AG08396 (cell line): ENCODE measurements at regions not wholly inside any gene's neighbourhood (a gene's known extent, or its start where the extent isn't known, plus 50 kb on each side); places are given as distances from the start of the nearest gene placed in this dataset.
"Not testable (repeated sequence)": the region's sequence is repeated elsewhere in the genome, so short reads cannot be mapped to it uniquely, and the experiment has no call there.

Experiments
- DNase-seq: peaks from one replicate; pipeline ENCODE4 v3.0.0; 2012; ENCODE audit warnings: low spot score, mixed read lengths

DNA sequence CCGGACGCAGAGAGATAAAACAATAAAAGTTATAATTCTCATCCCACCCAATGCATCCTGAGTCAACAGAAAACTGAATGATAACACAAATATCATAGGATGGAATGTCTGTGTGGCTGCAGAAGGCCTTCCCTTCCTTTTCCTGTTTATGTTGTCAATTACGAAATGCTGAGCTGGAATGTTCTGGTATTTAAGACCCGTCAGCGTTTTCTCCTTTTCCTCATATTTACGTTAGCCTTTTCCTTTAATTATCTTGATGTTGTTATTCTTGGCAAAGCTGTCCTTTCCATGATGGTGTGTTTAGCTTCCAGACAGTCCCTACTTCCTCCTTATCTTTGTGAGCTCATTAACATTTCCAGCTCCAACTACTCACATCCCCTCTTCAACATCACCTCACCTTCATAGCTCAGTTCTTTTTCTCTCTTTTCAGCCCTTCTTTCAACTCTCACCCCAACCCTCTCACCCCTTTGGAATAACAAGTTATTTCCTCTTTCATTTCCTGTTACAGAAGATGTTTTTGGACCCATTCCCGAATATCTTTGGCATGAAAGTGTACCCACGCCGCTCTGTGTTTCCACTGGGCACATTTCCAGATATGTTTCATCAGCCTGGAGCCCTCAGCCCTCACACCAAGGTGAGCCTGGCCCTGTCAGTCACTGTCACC, 221.6 kb downstream of the NR2F1-AS1 start:
- peak; percentile 54 for DNase-seq

DNA sequence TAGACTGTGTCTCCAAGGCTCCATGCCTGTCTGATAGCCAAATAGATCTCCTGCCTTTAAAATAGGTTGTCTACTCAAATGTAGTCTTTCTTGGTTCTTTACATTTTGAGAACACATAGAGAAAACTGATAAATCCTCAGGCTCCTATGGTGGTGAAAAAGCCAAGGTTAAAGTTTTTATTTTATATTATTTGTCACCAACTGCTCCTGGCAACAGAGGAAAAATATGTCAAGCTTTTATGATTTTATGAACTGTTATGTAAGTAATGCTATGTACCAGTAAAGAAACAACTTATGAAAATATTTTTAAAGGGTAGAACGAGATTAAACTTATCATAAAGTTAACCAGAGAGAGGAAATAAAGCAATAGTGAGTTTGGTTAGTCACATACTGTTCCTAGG, 222.8 kb downstream of the NR2F1-AS1 start:
- no peak for DNase-seq

- DNase-seq = no peak
Observed at GRCh38 chr5:93357686-93358085, 223.3 kb downstream of the NR2F1-AS1 start.

DNA sequence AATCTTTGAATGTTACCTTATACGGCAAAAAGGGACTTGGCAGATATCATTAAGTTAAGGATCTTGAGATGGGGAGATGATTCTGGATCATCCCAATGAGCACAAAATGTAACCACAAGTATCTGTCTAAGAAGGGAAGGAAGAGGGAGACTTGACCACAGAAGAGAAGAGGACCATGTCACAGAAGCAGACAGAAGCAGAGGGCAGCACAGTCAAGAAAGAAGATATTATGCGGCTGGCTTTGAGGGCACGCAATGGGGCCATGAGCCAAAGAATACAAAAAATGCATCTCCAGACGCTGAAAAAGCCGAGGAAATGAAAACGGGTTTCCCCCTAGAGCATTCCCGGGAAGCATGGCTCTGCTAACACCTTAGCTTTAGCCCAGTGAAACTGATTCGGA, 225.3 kb downstream of the NR2F1-AS1 start:
- no peak for DNase-seq

GRCh38 chr5:93352186-93352585, 228.8 kb downstream of the NR2F1-AS1 start:
- DNase-seq = no peak

DNA sequence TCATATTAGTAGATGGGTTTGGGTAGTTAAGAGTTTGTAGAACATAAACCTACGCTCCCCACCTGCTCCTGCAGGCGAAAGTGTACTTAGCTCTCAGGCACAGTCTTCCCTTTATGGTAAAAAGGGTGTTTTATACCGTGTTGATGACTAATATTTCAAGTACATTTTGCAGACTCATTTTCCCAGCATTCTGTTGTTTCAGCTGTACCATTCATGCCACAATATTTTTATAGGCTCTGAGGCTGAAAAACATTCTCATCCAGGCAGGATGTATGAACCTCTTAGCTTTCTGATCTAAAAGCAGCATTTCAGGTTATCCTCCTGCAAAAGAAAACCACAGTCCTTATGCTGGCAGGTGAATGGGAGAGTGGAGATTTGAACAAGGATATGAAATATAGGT, 231.4 kb downstream of the NR2F1-AS1 start:
- DNase-seq = no peak

DNA sequence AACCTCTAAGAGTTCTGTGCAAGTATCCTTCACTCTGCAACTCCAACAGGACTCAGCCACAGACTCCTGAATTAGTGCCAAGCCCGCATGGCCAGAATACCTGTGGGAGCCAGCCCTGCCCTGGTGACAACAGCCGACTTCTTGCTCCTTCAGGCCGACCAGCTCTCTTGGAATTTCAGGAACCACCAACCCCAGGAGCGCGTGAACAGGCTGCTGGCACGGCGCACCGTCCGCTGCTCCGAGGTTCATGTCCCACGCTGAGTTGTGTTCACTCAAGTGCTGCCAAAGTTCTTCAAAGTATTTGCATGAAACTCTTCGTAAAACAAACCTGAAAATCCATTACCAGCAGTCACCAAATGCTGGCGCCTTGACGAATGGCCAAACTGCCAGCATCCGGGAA, 232.8 kb downstream of the NR2F1-AS1 start:
- no peak for DNase-seq

GRCh38 chr5:93346850-93347249, 234.2 kb downstream of the NR2F1-AS1 start:
- not testable (repeated sequence) for DNase-seq

DNA sequence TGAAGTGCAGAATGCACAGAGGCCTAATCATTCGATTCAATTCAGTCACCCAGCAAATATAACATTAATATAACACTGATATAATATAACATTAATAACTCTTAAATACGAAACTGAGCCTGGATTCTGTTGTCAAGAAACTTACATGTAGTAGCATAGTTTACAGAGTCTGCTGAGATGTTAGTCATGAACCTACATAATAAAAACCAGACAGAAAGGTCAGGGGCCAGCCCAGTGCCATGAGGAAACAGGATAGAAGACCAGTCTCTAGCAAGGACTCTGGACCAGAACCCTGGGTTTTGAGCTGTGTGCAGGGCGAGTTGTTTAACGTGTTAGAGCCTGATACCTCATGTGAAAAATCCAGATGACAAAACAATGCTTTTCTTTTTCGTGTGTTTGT, 234.7 kb downstream of the NR2F1-AS1 start:
- no peak for DNase-seq

GRCh38 chr5:93343570-93343969, 237.4 kb downstream of the NR2F1-AS1 start:
- no peak for DNase-seq

GRCh38 chr5:93342563-93343061, 238.4 kb downstream of the NR2F1-AS1 start:
- DNase-seq = no peak

GRCh38 chr5:93340881-93341280, 240.1 kb downstream of the NR2F1-AS1 start:
- no peak for DNase-seq

- no peak for DNase-seq
Observed at GRCh38 chr5:93337138-93337537, 243.9 kb downstream of the NR2F1-AS1 start.

DNA sequence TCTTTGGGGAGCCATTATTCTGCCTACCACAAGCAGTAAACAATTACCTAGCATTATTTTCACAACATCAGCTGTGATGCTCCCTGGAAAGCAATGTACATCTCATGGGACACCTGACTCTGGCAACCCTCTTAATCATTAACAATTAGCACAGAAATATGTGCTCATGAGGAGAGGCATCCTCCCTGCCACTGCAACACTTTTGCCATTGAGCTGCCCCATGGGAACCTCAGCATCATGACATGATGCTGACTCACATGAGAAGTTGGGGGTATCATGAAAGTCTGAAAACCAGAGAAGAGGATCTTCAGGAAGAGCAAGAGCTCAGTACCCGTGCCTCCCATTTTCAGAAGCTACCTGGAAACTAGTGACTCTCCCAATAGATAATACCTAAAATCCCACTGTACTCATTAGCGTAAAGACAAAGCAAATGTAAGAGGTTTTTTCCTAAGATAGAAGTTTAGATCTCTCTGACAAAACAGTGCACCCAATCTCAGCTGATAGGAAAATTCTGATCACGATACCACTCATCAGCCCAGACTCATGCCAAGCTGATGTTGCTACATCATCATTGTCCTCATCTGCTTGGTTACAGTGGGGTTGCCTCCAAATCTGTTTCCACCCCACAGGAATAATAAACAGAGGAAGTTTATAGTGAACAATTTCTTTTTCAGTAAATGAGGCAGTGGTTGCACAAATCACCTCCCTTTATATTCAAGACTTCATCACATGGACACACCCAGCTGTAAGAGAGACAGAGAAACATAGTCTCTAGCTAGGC, 244.5 kb downstream of the NR2F1-AS1 start:
- DNase-seq = peak; percentile 26

- DNase-seq = no peak
Observed at GRCh38 chr5:93331863-93332262, 249.2 kb downstream of the NR2F1-AS1 start.

GRCh38 chr5:93331241-93331640, 249.8 kb downstream of the NR2F1-AS1 start:
- DNase-seq = no peak

DNA sequence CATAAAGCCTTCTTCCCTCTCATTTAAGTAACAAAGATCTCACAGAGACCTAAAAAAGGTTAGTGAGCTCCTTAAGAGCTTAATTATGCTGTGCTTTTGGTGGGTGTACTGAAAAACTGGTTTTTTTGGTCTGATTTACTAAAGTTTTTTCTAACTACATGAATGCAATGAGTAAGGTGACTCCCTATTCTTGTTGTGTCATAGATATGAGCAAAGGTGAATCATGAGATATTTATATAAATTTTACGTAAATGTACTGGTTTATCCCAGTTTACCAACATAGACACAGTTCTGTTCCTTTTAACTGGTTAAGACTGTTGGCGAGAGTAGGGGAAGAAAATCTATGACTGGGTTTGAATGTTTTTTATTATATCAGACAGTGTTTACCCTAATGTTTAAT, 250.5 kb downstream of the NR2F1-AS1 start:
- peak; percentile 34 for DNase-seq

GRCh38 chr5:93329756-93330155, 251.3 kb downstream of the NR2F1-AS1 start:
- DNase-seq = no peak

GRCh38 chr5:93328833-93329232, 252.2 kb downstream of the NR2F1-AS1 start:
- DNase-seq = no peak

DNA sequence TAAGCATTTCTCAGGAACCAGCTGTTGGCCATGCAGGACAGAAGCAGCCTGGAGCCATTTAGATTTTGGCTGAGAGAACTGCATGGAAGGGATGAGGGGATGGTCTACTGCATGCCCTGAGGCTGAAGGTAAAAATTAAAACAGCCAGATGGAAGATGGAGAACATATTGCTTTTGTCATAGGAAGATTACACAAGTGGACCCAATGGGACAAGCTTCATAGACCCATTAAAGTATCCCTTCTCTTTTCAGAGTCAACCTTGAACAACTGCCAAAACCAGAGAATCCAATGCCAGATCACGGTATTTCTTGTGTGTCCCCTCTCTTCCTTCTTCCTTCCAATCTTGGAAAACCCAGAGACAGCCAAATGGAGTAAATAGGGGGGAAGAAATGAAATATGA, 253.4 kb downstream of the NR2F1-AS1 start:
- no peak for DNase-seq

DNA sequence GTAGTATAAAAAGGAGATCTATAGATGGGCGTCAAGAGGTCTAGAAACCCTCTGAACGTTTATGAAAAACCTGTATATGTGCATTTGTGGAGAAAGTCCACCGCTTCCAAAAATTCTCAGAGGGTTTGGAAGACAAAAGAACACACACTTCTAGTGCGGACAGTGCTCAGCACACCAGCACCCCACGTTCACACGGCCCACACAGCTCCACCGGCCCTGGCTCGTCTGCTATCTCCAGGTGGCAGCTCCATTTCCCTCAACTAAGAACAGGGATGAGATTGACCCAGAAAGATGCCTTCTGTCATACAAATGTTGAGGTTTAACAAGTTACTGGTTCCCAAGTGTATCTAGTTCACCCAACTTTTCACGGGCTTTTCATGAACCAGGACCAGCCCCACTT, 255.1 kb downstream of the NR2F1-AS1 start:
- DNase-seq = no peak

GRCh38 chr5:93322974-93323860, 257.8 kb downstream of the NR2F1-AS1 start:
- no peak for DNase-seq
